ENCODE measurements at regions not wholly inside any gene's neighbourhood (a gene's known extent, or its start where the extent isn't known, plus 50 kb on each side); places are given as distances from the start of the nearest gene placed in this dataset.

DNA sequence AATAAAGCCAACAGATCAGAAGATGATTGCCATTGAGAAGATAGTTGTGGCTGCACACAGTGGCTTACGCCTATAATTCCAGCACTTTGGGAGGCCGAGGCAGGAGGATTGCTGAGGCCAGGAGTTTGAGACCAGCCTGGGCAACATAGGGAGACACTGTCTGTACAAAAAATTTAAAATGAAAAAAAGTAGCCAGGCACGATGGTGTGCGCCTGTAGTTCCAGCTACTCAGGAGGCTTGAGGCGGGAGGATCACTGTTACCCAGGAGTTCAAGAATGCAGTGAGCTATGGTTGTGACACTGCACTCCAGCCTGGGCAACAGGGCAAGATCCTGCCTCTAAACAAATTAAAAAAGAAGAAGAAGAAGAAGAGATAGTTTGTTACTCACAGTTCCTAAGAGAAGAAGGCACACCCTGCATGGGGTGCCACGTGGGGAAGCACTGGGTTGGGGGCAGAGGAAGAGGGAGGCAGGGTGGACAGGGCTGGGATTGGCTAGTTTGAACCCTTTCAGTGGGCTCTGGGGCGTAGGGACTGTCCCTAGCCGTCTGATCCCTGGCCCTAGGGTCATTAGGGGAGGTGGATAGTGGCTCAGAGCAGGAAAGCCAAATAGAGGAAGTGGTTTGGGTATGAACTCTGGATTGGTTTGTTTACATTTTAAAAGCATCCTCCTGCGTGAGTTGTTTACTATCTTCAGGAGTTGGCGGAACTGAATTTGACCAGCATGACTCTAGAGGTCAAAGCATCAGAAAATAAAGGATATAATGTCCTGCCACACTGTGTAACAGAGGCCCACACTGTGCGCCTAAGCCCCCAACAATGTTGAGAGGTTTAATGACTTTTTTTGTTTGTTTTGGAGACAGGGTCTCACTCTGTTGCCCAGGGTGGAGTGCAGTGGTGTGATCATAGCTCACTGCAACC, 60.5 kb upstream of the MEDAG start:
- no peak for DNase-seq

- no peak for DNase-seq
Measured at GRCh38 chr13:30846311-30846710, 59.8 kb upstream of the MEDAG start.

DNA sequence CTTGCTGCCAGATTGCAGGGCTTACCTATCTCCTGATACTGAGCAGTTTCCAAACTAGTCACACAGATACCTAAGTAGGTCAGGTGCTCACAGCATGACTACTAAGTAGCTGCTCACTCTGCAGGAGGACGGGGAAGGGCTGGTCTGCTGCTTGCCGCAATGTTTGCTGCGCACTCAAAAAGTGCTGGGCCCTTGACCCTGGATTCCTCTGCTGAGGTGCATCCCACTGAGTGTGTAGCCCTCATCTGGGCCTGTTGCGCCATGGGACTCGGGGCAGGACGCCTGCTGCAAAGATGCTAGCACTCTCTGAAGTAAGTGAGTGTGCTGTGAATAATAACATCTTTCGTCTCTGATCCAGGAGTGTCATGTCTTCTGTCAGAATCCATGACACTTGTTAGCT, 59.2 kb upstream of the MEDAG start:
- DNase-seq = no peak

DNA sequence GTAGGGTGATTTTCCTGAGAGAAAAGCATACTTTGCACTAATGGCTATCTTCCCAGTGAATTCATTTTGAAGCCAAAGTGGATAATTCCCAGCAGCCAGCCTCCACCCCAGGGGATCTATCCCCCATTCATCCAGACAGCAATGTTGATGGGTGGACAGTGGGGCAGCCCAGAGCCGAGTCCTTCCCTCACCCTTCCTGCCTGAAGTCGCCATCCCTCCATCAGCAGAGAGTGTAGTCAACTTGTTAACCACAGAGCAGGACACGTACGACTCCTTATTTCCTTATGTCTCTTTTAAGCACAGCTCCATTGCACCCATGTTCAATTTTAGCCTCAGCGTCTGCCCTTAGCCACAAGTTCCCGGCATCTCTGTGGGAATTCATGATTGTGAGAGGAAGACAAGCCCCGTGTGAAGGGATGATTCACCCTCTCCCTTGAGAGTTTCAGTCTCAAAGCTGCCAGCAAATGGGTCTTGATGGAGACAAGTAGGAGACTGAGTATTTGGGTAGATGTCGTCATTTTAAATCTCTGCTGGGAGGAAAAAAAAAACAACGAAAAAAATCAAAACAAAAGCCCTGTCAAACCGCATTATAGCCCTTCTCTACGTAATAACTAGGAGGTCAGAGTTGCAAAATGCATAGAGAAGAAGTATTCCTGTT, 58.3 kb upstream of the MEDAG start:
- DNase-seq = no peak

DNA sequence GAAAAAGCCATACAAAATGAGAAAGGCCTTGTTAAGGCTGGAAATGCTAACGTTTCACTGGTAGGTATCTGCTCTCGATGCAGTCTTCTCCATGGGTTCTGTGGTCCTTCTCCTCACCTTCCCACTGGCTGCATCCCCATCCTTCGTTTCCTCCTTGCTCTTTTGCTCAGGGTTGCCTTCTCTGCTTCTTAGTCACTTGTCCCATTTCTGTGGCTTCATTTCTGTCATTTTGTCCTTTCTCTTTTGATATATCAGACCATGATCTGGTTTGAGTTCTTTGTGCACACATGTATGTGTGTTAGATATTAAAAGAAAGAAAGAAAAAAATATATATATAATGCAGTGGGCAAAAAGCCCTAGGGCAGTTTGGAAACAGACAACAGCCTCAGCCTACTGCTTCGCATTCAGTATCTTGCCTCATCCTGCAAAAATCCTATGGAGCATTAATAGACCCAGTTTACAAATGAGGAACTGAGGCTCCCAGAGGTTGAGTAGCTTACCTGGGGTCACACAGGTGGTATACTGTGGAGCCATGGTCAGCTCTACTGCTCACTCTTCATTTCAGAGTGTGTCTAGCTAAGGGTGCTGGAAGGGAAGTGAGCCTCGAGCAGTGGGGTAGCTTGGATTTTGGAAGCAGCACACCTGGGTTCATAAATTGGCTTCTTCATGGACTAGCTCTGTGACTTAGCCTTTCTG, 57.6 kb upstream of the MEDAG start:
- DNase-seq = no peak

GRCh38 chr13:30849611-30850010, 56.5 kb upstream of the MEDAG start:
- DNase-seq = no peak

DNA sequence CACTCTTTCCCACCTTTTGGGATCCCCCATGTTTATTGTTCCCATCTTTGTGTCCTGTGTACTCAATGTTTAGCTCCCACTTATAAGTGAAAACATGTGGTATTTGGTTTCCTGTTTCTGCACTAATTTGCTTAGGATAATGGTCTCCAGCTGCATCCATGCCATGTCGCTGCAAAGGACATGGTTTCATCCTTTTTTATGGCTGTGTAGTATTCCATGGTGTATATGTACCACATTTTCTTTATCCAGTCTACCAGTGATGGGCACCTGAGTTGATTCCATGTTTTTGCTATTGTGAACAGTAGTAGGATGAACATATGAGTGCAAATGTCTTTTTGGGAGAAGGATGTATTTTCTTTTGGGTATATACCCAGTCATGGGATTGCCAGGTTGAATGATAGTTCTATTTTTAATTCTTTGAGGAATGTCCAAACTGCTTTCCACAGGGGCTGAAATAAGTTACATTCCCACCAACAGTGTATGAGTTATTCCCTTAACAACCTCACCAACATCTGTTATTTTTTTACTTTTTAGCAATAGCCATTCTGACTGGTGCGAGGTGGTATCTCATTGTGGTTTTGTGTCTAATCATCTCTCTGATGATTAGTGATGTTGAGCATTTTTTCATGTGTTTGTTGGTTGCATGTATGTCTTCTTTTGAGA, 55.7 kb upstream of the MEDAG start:
- DNase-seq = no peak

DNA sequence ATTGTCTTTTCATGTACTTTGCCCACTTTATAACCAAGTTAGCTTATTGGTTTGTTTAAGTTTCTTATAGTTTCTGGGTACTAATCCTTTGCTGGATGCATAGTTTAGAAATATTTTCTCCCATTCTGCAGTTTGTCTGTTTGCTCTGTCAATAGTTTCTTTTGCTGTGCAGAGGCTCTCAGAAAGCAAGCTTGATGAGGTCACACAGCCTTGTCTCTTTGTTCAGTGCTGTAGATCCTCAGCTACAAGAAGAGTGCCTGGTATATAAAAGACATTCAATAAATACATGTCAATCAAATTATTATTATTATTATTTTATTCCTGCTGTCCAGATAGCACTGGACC, 55.2 kb upstream of the MEDAG start:
- no peak for DNase-seq

DNA sequence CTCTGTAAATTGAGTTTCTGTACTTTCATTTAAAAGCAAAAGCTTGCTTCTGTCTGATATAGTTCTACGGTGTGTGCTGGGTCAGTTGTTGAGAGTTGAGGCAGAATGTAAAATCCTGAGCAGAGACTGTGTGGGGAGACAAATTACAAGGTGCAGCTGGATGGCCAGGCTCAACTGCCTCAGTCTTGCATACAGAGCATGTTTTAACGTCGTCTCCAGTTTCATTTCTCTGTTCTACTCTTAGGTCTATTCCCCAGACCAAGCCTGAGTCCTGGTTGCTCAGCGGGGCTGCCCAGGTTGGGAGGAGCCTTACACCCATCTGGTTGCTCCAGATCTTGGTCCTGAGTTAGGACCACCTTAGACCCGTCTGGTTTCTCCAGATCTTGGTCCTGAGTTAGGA, 54.4 kb upstream of the MEDAG start:
- DNase-seq = no peak

DNA sequence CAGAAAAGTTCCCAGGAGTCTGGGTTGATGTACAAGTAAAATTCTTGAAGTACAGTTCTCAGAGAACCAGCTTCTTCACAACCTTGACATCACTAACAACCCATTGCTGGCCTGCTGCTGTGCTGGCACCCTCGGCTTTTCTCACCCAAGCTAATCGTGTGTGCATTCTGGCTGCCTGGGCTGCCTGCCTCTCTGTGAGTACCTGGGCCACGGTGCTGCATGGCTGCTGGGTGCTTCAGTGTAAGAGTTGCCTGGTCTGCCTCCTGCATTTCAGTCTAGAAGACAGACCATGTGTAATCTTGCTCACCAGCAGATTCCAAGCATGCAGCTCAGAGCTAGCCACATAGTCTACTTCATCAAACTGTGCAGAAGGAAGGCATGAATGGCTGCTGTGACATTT, 50.5 kb upstream of the MEDAG start:
- no peak for DNase-seq

DNA sequence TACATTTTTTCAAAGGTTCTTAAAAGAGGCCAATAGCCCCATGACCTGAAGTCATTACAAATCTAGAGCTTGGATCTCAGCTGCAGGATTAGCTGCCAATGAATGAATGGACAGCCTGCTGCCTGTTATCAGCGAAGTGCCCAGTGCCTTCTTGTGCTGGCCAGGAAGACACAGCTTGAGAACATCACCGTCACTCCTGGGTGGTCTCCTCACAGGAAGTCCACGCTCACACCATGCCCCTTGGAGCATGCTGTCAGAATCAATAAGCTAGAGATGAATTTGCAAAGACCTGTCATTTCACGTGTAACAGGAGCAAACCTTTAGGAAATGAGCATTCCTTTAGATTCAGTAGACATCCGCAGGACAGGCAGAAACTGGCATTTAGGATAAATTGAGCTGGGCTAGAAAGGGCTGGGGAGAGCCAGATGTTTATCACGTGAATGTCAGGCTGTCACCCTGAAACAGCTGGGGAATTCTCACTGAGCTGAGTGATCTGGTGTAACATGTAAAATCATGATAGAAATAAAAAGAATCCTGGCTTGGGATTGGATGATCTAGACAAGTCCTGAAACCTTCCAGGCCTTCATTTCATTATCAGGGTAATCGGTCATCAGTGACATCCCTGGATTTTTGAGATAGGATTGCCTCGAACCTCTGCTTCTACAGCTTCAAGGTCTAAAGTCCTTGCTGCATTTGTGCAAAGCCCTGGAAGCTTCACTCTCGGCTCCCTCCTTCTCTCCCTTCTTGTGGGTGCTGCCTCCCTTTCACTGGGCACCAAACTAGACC, 49.9 kb upstream of the MEDAG start:
- DNase-seq = no peak
